Hepatocyte (in vitro differentiated cells): ENCODE measurements at regions not wholly inside any gene's neighbourhood (a gene's known extent, or its start where the extent isn't known, plus 50 kb on each side); places are given as distances from the start of the nearest gene placed in this dataset.

Source experiments
- DNase-seq: peaks from one replicate; pipeline ENCODE4 v3.0.0-alpha.2; 2016; ENCODE audit warnings: low spot score
- H2AFZ ChIP-seq: fragments of 200-600 bp; sonication (generic); 2 replicates; pipeline ENCODE4 v1.6.0; 2016; ENCODE audit warnings: antibody characterized with exemption, mild to moderate bottlenecking
- H3K27ac ChIP-seq: fragments of 200-600 bp; sonication (generic); 2 replicates; pipeline ENCODE4 v1.5.1; 2016; ENCODE audit warnings: mild to moderate bottlenecking
- H3K27me3 ChIP-seq: fragments of 200-600 bp; sonication (generic); 2 replicates; pipeline ENCODE4 v1.6.1; 2016
- H3K36me3 ChIP-seq: fragments of 200-600 bp; sonication (generic); replicated peaks from 2 replicates; pipeline ENCODE4 v1.5.1; 2016; ENCODE audit warnings: low read depth; ENCODE audit not compliant: insufficient read depth
- H3K4me1 ChIP-seq: fragments of 200-600 bp; sonication (generic); 2 replicates; pipeline ENCODE4 v1.5.1; 2016; ENCODE audit warnings: mild to moderate bottlenecking, moderate library complexity; ENCODE audit not compliant: insufficient read depth
- H3K4me2 ChIP-seq: fragments of 200-600 bp; sonication (generic); 2 replicates; pipeline ENCODE4 v1.6.0; 2016
- H3K4me3 ChIP-seq: fragments of 200-600 bp; sonication (generic); 2 replicates; pipeline ENCODE4 v1.5.1; 2016; ENCODE audit warnings: mild to moderate bottlenecking
- H3K79me2 ChIP-seq: fragments of 200-600 bp; sonication (generic); 2 replicates; pipeline ENCODE4 v1.6.0; 2017; ENCODE audit warnings: mild to moderate bottlenecking
- H3K9me2 ChIP-seq: fragments of 200-600 bp; sonication (generic); replicated peaks from 2 replicates; pipeline ENCODE4 v1.6.0; 2017; ENCODE audit warnings: mild to moderate bottlenecking; ENCODE audit not compliant: insufficient read depth
- H3K9me3 ChIP-seq: fragments of 200-600 bp; sonication (generic); 2 replicates; pipeline ENCODE4 v1.5.1; 2016; ENCODE audit warnings: low read depth, mild to moderate bottlenecking
- H4K20me1 ChIP-seq: fragments of 200-600 bp; sonication (generic); 2 replicates; pipeline ENCODE4 v1.6.0; 2016; ENCODE audit warnings: mild to moderate bottlenecking; ENCODE audit not compliant: insufficient read depth, poor library complexity, severe bottlenecking
- EZH2 ChIP-seq: fragments of 200-600 bp; sonication (generic); IDR thresholded peaks from 2 replicates; pipeline ENCODE4 v1.6.1; 2016; ENCODE audit warnings: antibody characterized with exemption, mild to moderate bottlenecking, borderline replicate concordance
- EZH2phosphoT487 ChIP-seq: fragments of 200-600 bp; sonication (generic); IDR thresholded peaks from one replicate; pipeline ENCODE4 v1.6.1; 2018; ENCODE audit warnings: antibody characterized with exemption, mild to moderate bottlenecking, low read depth, moderate library complexity; ENCODE audit not compliant: unreplicated experiment, severe bottlenecking
- WGBS: methylation state at CpG from one replicate; pipeline ENCODE4 v1.1.6; 2016; ENCODE audit warnings: low lambda C conversion rate; ENCODE audit errors: missing lambda C conversion rate; 5-methylcytosine and 5-hydroxymethylcytosine counted together
- TF ChIP-seq, protein P1 (sequence below): fragments of 200-600 bp; sonication (generic); IDR thresholded peaks from 2 replicates; pipeline ENCODE4 v1.5.1; 2016; ENCODE audit warnings: antibody characterized with exemption, mild to moderate bottlenecking; ENCODE audit not compliant: poor library complexity

GRCh38 chr16:86033016-86033474 lies 134.1 kb downstream of the IRF8 start:
- H3K9me3 ChIP-seq: no peaks in the 10 kb centered on the region
- no peak overlapping the region for H3K4me2 ChIP-seq
- H3K9me2 ChIP-seq: no peaks in the 10 kb centered on the region
- H3K27me3 ChIP-seq: no peaks in the 10 kb centered on the region
- H3K27ac ChIP-seq: no peak overlapping the region
- H4K20me1 ChIP-seq: no peaks in the 10 kb centered on the region
- H2AFZ ChIP-seq: no peak overlapping the region
- no peak overlapping the region for H3K4me3 ChIP-seq
- DNase-seq: no peak
- no peaks in the 10 kb centered on the region for H3K36me3 ChIP-seq
- WGBS: 52% methylated on average over 19 of the region's 19 CpGs
- H3K4me1 ChIP-seq: peaks cover 4% of the 10 kb centered on the region
- TF ChIP-seq EZH2 (no peak), EZH2phosphoT487 (no peak)
- TF ChIP-seq, protein P1, sequence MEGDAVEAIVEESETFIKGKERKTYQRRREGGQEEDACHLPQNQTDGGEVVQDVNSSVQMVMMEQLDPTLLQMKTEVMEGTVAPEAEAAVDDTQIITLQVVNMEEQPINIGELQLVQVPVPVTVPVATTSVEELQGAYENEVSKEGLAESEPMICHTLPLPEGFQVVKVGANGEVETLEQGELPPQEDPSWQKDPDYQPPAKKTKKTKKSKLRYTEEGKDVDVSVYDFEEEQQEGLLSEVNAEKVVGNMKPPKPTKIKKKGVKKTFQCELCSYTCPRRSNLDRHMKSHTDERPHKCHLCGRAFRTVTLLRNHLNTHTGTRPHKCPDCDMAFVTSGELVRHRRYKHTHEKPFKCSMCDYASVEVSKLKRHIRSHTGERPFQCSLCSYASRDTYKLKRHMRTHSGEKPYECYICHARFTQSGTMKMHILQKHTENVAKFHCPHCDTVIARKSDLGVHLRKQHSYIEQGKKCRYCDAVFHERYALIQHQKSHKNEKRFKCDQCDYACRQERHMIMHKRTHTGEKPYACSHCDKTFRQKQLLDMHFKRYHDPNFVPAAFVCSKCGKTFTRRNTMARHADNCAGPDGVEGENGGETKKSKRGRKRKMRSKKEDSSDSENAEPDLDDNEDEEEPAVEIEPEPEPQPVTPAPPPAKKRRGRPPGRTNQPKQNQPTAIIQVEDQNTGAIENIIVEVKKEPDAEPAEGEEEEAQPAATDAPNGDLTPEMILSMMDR: no peak
- H3K79me2 ChIP-seq: no peaks in the 10 kb centered on the region

DNA sequence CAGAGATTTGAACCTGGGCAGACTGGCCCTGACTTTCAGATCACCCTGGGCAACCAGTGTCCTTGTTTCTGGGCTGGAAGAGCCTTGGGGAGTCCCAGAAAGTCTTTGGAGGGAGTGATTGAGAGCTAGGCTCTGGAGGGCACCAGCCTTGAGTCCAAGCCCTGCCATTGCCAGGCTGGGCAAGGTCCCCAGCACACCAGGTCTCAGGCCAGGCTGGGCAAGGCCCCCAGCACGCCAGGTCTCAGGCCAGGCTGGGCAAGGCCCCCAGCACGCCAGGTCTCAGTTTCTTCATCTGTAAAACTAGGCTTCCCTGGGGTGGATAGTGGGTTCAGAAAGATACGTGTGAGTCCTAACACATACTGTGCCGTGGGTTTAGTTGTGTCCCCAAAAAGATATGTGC lies 135.0 kb downstream of the IRF8 start:
- 95% methylated on average over 4 of the region's 4 CpGs for WGBS
- H3K4me3 ChIP-seq: no peak overlapping the region

DNA sequence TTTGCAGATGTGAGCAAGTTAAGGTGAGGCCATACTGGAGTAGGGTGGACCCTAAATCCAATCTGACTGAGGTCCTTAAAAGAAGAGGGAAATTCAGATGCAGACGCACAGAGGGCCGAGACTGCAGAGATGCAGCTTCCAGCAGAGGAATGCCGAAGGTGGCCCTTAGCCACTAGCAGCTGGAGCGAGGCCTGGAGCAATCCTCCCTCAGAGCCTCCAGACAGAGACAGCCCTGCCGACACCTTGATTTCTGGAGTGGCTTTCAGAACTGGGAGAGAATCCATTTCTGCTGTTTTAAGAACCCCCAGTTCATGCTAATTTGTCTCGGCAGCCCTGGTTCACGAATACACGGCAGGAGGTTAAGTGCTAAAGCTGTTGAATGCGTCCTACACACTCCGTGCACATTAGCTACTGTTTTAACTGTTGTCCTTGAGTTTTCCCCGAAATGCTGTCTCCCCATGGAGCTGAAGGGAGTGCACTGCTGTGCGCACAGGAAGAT lies 135.5 kb downstream of the IRF8 start:
- no peaks in the 10 kb centered on the region for H4K20me1 ChIP-seq
- H3K27ac ChIP-seq: no peak overlapping the region
- H3K36me3 ChIP-seq: no peaks in the 10 kb centered on the region
- H3K4me1 ChIP-seq: no peaks in the 10 kb centered on the region
- H3K27me3 ChIP-seq: no peaks in the 10 kb centered on the region
- H3K9me3 ChIP-seq: no peaks in the 10 kb centered on the region
- TF ChIP-seq EZH2: no peak
- TF ChIP-seq, protein P1: no peak
- no peak for TF ChIP-seq EZH2phosphoT487
- H3K4me3 ChIP-seq: no peak overlapping the region
- no peak for DNase-seq
- WGBS: 86% methylated on average over 12 of the region's 12 CpGs
- no peak overlapping the region for H3K4me2 ChIP-seq
- H2AFZ ChIP-seq: no peak overlapping the region
- no peaks in the 10 kb centered on the region for H3K79me2 ChIP-seq
- H3K9me2 ChIP-seq: no peaks in the 10 kb centered on the region

More for the DNA sequence above, 135.0 kb downstream of the IRF8 start:
- no peaks in the 10 kb centered on the region for H3K9me3 ChIP-seq
- TF ChIP-seq EZH2: no peak
- TF ChIP-seq, protein P1: no peak
- no peak for TF ChIP-seq EZH2phosphoT487
- H3K27me3 ChIP-seq: no peaks in the 10 kb centered on the region
- no peaks in the 10 kb centered on the region for H3K9me2 ChIP-seq
- no peak overlapping the region for H3K4me2 ChIP-seq
- H2AFZ ChIP-seq: no peak overlapping the region
- H3K79me2 ChIP-seq: no peaks in the 10 kb centered on the region
- H3K4me1 ChIP-seq: peaks cover 3% of the 10 kb centered on the region
- no peak for DNase-seq
- H4K20me1 ChIP-seq: no peaks in the 10 kb centered on the region
- no peaks in the 10 kb centered on the region for H3K36me3 ChIP-seq
- no peak overlapping the region for H3K27ac ChIP-seq

GRCh38 chr16:86035906-86036305 lies 136.9 kb downstream of the IRF8 start:
- no peaks in the 10 kb centered on the region for H4K20me1 ChIP-seq
- no peak overlapping the region for H2AFZ ChIP-seq
- no peaks in the 10 kb centered on the region for H3K27me3 ChIP-seq
- no peaks in the 10 kb centered on the region for H3K79me2 ChIP-seq
- no peaks in the 10 kb centered on the region for H3K36me3 ChIP-seq
- no peak overlapping the region for H3K4me3 ChIP-seq
- H3K4me2 ChIP-seq: no peak overlapping the region
- TF ChIP-seq EZH2 (no peak), EZH2phosphoT487 (no peak)
- TF ChIP-seq, protein P1: no peak
- no peaks in the 10 kb centered on the region for H3K9me2 ChIP-seq
- WGBS: 93% methylated on average over 13 of the region's 13 CpGs
- no peaks in the 10 kb centered on the region for H3K4me1 ChIP-seq
- H3K27ac ChIP-seq: no peak overlapping the region
- no peaks in the 10 kb centered on the region for H3K9me3 ChIP-seq
- DNase-seq: no peak
